Umbilical cord (tissue), 1 donor: ENCODE measurements at regions not wholly inside any gene's neighbourhood (a gene's known extent, or its start where the extent isn't known, plus 50 kb on each side); places are given as distances from the start of the nearest gene placed in this dataset.

Experiments used
- DNase-seq: peaks from one replicate; pipeline ENCODE4 v3.0.0-alpha.2; 2015; ENCODE audit warnings: low spot score

GRCh38 chr16:6146356-6146755 lies 1048.8 kb upstream of the EEF2KMT start:
- DNase-seq, result no peak

- DNase-seq, result no peak
Observed at GRCh38 chr16:6144463-6144862, 1046.9 kb upstream of the EEF2KMT start.

GRCh38 chr16:6143020-6143419 lies 1045.4 kb upstream of the EEF2KMT start:
- no peak for DNase-seq

- DNase-seq, result no peak
Observed at GRCh38 chr16:6133009-6133557, 1035.5 kb upstream of the EEF2KMT start.

- no peak for DNase-seq
Observed at GRCh38 chr16:6132121-6132520, 1034.5 kb upstream of the EEF2KMT start.

- DNase-seq, result no peak
Observed at GRCh38 chr16:6131526-6132050, 1034.0 kb upstream of the EEF2KMT start.

- peak; percentile 17 for DNase-seq
Observed at GRCh38 chr16:6125483-6126259, 1028.1 kb upstream of the EEF2KMT start.

GRCh38 chr16:6124136-6124535 lies 1026.5 kb upstream of the EEF2KMT start:
- no peak for DNase-seq

- no peak for DNase-seq
Observed at GRCh38 chr16:6122401-6122800, 1024.8 kb upstream of the EEF2KMT start.

- no peak for DNase-seq
Observed at GRCh38 chr16:6114691-6115090, 1017.1 kb upstream of the EEF2KMT start.

- DNase-seq, result no peak
Observed at GRCh38 chr16:6113749-6114148, 1016.2 kb upstream of the EEF2KMT start.

- DNase-seq, result no peak
Observed at GRCh38 chr16:6112700-6113099, 1015.1 kb upstream of the EEF2KMT start.

GRCh38 chr16:6111390-6111789 lies 1013.8 kb upstream of the EEF2KMT start:
- no peak for DNase-seq

- no peak for DNase-seq
Observed at GRCh38 chr16:6110346-6110745, 1012.8 kb upstream of the EEF2KMT start.

- no peak for DNase-seq
Observed at GRCh38 chr16:6106061-6106460, 1008.5 kb upstream of the EEF2KMT start.

- no peak for DNase-seq
Observed at GRCh38 chr16:6105115-6105514, 1007.5 kb upstream of the EEF2KMT start.

GRCh38 chr16:6104428-6104827 lies 1006.8 kb upstream of the EEF2KMT start:
- no peak for DNase-seq

GRCh38 chr16:6103561-6103960 lies 1006.0 kb upstream of the EEF2KMT start:
- DNase-seq, result no peak

GRCh38 chr16:6099102-6099501 lies 1001.5 kb upstream of the EEF2KMT start:
- DNase-seq, result no peak

GRCh38 chr16:6096931-6097670 lies 999.5 kb upstream of the EEF2KMT start:
- DNase-seq, result no peak

GRCh38 chr16:6095414-6095813 lies 997.8 kb upstream of the EEF2KMT start:
- peak; percentile 24 for DNase-seq

- no peak for DNase-seq
Observed at GRCh38 chr16:6091021-6091420, 993.4 kb upstream of the EEF2KMT start.
